Mesenteric fat pad (tissue), 1 donor: ENCODE measurements at regions not wholly inside any gene's neighbourhood (a gene's known extent, or its start where the extent isn't known, plus 50 kb on each side); places are given as distances from the start of the nearest gene placed in this dataset.

Source experiments
- DNase-seq: peaks from one replicate; pipeline ENCODE4 v3.0.0-alpha.2; 2020; ENCODE audit warnings: low spot score
- donor health status: DM: yes; HTN: yes; CAD: no.

DNA sequence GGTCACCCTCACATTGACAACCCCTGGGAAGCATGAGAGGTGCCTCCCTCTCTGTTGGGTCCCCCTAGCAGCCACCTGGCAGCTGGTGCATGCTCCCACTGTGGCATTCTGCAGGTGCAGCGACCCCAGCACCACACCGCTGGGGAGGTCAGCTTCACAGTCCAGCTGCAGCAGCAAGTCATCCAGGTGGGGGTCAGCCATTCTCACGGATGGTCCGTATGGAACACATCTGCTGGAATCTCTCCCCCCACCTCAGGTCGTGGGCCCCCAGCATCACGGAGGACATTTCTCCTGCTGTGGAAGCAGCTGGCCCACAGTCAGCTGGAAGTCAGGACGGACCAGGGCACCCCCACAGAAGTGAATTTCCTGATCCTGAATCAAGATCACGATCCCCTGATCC, 201.3 kb downstream of the COG6 start:
- no peak for DNase-seq

GRCh38 chr13:39858794-39859193, 203.3 kb downstream of the COG6 start:
- no peak for DNase-seq

DNA sequence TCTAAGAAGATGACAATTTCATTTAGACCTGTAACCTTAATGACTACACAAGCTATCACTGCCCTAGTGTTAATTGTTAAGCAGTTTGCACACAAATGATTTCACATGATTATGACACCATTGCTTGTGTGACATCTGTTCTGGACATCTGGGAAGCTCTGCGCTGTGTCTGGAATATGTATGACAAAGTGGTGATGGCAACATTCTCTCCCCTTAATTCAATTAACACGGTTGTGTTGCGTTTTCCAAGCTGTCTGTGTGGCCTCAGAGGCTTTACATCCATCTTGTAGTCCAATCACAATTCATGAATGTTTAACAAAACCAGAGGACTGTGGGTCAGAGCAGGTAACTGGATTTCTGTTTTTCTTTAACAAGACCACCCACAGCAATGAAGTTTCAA, 204.4 kb downstream of the COG6 start:
- DNase-seq = no peak

- no peak for DNase-seq
Measured at GRCh38 chr13:39862900-39863299, 207.4 kb downstream of the COG6 start.

- no peak for DNase-seq
Measured at GRCh38 chr13:39864221-39864620, 208.8 kb downstream of the COG6 start.

DNA sequence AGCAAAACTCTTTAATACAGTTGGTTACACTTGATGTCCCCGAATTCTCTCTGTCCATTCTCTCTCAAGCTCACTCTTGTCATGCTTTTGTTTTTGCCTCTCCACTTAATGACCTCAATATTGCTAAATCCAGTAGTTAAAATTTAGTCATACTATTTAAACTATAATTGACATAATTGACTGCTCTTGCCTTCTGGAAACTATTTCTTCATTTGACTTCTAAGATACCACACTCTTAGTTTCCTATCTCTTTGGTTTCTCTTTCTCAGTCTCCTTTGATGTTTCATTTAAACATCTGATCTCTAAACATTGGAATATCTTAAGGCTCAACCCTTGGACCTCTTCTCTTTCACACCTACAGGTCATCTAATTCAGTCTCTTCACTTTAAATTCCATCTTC, 211.3 kb downstream of the COG6 start:
- DNase-seq = no peak

- no peak for DNase-seq
Measured at GRCh38 chr13:39867807-39868206, 212.3 kb downstream of the COG6 start.

DNA sequence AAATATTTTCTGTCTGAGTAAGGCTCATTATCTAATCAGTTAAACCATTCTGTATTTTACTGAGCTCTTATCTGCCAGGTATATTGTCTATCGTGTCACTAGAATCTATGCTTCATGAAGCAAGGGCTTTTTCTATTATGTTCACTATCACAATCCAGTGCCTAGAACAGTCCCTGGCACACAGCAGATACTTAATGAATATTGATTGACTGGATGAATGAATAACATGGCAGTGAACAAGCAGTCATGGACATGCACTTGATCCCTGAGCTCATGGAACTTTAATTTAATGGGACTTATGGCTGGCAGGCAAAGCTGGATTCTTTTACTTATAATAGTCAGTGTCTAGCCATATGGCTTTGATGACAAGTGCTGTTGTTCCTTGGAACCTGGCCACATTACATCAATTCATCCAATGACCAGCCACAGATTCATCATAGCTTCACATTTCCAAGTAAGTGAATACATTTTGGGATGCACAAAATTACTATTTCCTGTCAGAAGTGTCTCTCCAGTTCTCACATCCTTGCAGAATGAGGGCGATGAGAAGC, 214.8 kb downstream of the COG6 start:
- no peak for DNase-seq

GRCh38 chr13:39874331-39875053, 219.0 kb downstream of the COG6 start:
- DNase-seq = no peak

DNA sequence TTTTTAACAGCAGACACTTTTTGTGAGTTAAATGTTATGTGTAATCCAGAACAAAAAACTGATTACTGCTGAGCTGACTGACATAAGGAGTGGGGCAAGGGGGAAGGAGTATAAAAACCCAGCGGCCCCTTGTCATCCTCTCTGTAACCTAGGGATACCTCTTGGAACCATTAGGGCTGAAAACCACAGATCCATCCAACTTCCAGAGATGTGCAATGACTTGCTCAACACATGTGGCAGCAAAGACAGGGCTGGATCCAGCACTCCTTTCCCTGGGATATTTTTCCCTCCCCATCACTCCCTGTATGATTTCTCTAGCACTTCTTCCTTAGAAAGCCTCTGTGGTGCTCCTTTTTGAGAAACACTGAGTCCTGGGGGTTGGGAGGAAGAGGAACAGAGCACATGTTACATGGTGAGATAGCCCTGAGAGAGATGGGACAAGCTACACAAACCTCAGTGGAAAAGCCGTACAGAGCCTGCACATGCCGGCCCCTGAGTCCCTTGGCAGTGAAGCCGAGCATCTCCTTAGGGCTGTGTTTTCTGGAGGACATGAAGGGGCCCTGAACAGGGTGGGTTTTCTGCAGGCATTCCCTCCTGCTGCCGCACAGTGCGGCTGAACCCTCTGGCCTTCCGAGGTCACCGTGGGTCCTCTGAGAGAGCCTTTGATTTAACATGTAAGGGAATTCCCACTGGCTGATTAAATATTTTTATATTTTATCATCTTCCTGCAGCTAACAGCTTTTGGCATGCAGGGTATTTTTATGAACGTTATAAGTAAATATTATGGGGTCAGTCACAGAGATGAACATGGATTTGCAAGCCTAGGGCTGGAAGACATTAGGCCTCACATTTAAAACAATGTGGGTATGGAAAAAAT, 219.9 kb downstream of the COG6 start:
- DNase-seq = no peak

- DNase-seq = no peak
Measured at GRCh38 chr13:39876258-39876657, 220.8 kb downstream of the COG6 start.

DNA sequence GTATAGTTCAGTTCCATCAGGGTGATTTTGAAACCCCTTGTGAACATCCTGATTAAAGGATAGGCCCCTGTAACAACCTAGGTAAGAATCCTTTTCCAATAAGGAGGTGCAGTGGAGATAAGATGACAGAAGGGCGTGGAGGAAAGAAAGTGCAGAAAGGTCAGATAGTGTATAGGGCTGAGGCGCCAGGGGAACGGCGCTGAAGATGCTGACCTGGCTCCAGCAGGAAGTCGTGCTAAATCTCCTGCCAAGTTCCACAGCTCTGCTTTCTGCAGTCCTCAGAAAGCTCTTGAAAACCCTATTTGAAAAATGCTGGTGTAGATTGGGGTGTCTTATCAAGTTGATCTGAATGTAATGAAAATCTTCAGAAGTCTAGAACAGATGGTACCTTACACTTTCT, 221.7 kb downstream of the COG6 start:
- no peak for DNase-seq

DNA sequence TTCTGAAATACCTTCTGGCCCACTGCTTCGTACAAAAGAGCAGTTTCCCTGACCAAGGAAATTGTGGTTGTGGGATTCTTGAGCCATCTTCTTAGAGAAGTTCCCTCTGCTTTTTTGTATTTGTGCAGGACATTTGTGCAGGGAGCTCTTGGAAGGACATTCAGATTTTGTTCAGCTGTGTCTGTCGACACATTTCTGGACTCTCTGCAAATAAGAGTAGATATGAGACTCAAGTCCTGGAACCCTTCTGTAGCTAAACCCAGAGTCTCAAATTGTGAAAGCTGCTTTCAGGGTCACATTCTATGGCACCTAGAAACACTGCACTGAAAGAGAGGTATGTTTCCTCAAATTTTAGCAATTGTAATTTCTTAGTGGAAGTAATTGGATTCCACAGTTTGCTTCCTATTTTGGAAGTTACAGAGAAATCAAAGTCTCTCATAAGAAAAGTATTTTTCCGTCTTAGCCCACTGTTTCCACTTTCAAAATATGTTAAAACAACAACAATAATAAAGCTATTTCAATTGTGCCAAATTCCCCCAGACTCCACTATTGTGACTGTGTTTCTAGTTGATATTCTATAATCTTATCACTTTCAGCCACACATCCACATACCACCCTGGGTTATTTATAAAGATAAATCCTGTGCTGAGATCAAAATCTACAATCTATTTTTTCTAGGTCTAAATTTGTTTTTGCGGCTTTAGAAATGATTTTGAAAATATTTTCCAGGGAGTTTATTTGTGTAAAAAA, 224.0 kb downstream of the COG6 start:
- no peak for DNase-seq

DNA sequence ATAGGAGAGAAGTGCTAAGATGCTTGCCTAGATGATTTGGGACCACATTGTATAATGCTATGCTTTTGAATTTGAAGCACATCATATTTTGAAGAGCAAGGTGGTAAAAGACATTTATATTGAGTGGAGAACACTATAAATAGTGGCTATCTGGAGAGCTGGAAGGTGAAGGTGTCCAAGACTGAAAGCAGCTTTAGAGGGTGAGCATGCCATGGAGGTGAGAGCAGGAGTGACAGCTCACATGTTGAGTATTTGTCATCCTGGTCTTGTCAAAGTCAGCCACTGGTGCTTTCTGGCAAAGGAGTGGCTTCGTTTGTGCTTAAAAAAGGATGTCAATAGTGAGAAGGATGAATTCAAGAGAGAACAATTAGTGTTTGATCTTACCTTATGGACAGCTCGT, 225.9 kb downstream of the COG6 start:
- no peak for DNase-seq

DNA sequence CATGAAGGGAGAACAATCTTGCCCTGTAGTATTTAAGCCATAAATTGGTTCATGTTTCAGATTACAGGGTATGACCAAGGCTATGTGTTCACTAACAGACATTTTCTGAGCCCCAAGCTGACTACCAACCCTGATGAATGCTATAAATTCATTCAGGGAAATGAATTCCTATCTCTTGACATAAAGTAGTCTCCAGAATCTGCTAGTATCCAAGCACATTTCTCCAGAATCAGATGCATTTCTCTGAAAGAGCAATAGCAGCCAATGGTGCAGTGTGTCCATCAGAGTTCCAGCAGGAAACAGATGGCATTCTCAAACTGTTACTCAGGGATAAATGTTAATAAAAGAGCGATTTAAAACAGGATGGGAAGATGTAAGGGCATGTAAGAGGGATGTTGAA, 226.4 kb downstream of the COG6 start:
- DNase-seq = no peak

- no peak for DNase-seq
Measured at GRCh38 chr13:39884166-39884565, 228.7 kb downstream of the COG6 start.

DNA sequence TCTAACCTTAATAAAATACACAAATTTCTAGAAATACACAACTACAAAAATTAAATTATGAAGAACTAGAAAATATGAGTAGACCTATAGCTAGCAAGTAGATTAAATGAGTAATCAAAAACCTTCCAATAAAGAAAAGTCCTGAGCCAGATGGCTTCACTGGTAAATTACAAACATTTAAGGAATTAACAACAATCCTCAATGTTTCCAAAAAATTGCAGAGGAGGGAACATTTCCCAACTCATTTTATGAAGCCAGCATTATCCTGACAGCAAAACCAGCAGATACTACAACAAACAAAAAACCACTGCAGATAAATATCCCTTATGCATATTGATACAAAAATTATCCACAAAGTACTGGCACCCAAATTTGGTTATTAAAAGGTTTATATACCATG, 230.9 kb downstream of the COG6 start:
- no peak for DNase-seq

DNA sequence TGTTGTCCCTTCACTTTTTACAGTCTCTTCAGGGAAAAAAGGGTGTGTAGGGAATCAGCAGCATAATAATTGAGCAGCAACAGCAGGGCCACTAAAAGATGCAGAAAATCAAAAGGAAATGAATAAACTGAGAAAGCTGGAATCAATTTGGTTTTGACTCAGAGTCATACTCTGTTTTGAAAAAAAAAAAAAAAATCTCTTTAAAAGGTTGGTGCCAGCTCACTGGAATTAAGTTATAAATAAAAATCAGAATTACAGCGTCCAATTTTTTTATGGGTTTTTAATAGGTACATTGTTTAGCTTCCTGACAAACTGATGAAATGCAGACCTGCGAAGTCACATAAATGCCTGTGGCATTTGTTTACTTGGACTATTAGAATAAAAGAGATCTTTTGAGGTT, 231.9 kb downstream of the COG6 start:
- DNase-seq = no peak

- no peak for DNase-seq
Measured at GRCh38 chr13:39888865-39889810, 233.7 kb downstream of the COG6 start.

GRCh38 chr13:39890537-39890936, 235.1 kb downstream of the COG6 start:
- no peak for DNase-seq
